K562 (cell line): ENCODE measurements at regions not wholly inside any gene's neighbourhood (a gene's known extent, or its start where the extent isn't known, plus 50 kb on each side); places are given as distances from the start of the nearest gene placed in this dataset.

ENCODE experiments used
- CEBPZ ChIP-seq: fragments of 150-350 bp; IDR thresholded peaks from 2 replicates; pipeline ENCODE4 v1.6.1; 2014; ENCODE audit warnings: low read depth, mild to moderate bottlenecking, low read length, borderline replicate concordance
- CHAMP1 ChIP-seq: fragments of 450-650 bp; IDR thresholded peaks from 2 replicates; pipeline ENCODE4 v1.6.1; 2016; ENCODE audit warnings: mild to moderate bottlenecking
- CHD1 ChIP-seq: fragments of 200-600 bp; sonication (generic); IDR thresholded peaks from one replicate; pipeline ENCODE4 v1.6.1; 2012; ENCODE audit warnings: mild to moderate bottlenecking, moderate library complexity, low read length, inconsistent platforms
- DMBX1 ChIP-seq: fragments of 250-450 bp; sonication (Bioruptor Pico); IDR thresholded peaks from 2 replicates; pipeline ENCODE4 v1.8.0; 2022; ENCODE audit warnings: inconsistent platforms, mild to moderate bottlenecking, moderate library complexity, borderline replicate concordance
- FOXO4 ChIP-seq: fragments of 450-650 bp; formaldehyde crosslinking; IDR thresholded peaks from 2 replicates; pipeline ENCODE4 v1.4.0; 2020; ENCODE audit warnings: mild to moderate bottlenecking, moderate library complexity
- GTF2E2 ChIP-seq: fragments of 200-800 bp; sonication (Bioruptor generic); IDR thresholded peaks from 2 replicates; pipeline ENCODE4 v1.6.1; 2016; ENCODE audit warnings: missing genetic modification characterization, missing compliant biosample characterization
- PHTF2 ChIP-seq: fragments of 250-450 bp; sonication (Bioruptor Pico); IDR thresholded peaks from 2 replicates; pipeline ENCODE4 v1.5.0; 2021; ENCODE audit warnings: mild to moderate bottlenecking
- PTBP1 ChIP-seq: fragments of 200-400 bp; formaldehyde crosslinking; IDR thresholded peaks from 2 replicates; pipeline ENCODE4 v1.6.1; 2017; ENCODE audit warnings: low read depth, low read length
- SP2 ChIP-seq: IDR thresholded peaks from 2 replicates; pipeline ENCODE4 v1.6.1; 2011; ENCODE audit warnings: mild to moderate bottlenecking, low read depth, low read length, moderate library complexity; ENCODE audit not compliant: poor library complexity, severe bottlenecking; ENCODE audit errors: extremely low read depth
- ZNF311 ChIP-seq: fragments of 250-450 bp; sonication (Bioruptor Pico); IDR thresholded peaks from 2 replicates; pipeline ENCODE4 v1.4.0; 2020; ENCODE audit warnings: mild to moderate bottlenecking, moderate library complexity
- ZNF347 ChIP-seq: fragments of 450-650 bp; formaldehyde crosslinking; IDR thresholded peaks from 2 replicates; pipeline ENCODE4 v1.4.0; 2020; ENCODE audit warnings: low read depth, mild to moderate bottlenecking, moderate library complexity
- ZNF436 ChIP-seq: fragments of 250-450, 450-650 bp; sonication (Bioruptor Pico); formaldehyde crosslinking; IDR thresholded peaks from 2 replicates; pipeline ENCODE4 v1.7.0; 2020; ENCODE audit warnings: mild to moderate bottlenecking
- ZNF668 ChIP-seq: fragments of 250-450 bp; sonication (Bioruptor Pico); IDR thresholded peaks from 2 replicates; pipeline ENCODE4 v1.8.0; 2022; ENCODE audit warnings: mild to moderate bottlenecking, inconsistent platforms
- ZNF707 ChIP-seq: fragments of 250-450 bp; sonication (Bioruptor Pico); conservative IDR thresholded peaks from 2 replicates; pipeline ENCODE4 v1.8.0; 2022; ENCODE audit warnings: inconsistent platforms, mild to moderate bottlenecking, moderate library complexity
- TF ChIP-seq, protein P1 (sequence below): fragments of 250-450 bp; sonication (Bioruptor Pico); IDR thresholded peaks from 2 replicates; pipeline ENCODE4 v1.5.0; 2022; ENCODE audit warnings: mild to moderate bottlenecking
- TF ChIP-seq, protein P2 (sequence below), 2 experiments: fragments of 450-650 bp in 1 of 2; sonication (generic) in 1 of 2; formaldehyde crosslinking in 1 of 2; IDR thresholded peaks in 1 of 2; conservative IDR thresholded peaks in 1 of 2; 2 replicates each; pipeline versions ENCODE4 v1.6.1 to v1.8.1; 2016 to 2023; ENCODE audit warnings: mild to moderate bottlenecking in 2 of 2, moderate library complexity in 2 of 2, inconsistent platforms in 1 of 2, missing genetic modification reagents in 1 of 2

DNA sequence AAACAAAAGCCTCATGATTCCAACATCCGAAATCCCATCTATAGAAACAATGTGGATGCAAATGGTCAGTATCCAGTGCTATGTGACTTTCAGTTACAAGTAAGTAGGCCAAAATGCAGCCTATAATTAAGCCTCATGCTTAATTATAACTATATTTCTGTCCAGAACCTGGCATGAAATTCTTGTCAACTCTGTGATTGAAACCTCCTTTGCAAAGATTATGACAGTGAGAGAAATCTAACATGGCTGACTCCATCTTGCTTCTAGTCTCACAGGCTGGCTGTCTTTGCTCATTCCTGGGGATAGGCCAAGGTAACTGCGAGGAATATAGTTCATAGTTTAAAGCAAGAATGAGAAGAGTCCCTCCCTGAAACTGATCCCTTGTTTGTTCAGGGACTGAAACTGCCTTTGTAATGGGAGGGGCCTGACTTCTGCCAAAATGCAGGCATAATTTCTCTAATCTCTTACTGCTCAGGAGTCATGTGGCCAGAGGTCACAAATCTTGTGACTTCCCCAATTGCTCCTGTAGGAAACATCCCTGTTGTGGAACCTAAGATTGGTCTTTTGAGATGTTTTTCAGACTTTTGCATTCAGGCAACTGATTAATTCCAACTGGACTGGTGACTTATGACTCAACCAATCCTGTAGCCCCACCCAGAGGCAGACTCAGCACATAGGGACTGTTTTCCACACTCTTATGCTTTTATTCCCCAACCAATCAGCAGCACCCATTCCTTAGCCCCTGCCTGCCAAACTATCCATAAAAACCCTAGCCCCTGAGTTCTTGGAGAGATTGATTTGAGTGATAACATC, 84.5 kb upstream of the TLK1 start (continued):
- TF ChIP-seq, protein P1, sequence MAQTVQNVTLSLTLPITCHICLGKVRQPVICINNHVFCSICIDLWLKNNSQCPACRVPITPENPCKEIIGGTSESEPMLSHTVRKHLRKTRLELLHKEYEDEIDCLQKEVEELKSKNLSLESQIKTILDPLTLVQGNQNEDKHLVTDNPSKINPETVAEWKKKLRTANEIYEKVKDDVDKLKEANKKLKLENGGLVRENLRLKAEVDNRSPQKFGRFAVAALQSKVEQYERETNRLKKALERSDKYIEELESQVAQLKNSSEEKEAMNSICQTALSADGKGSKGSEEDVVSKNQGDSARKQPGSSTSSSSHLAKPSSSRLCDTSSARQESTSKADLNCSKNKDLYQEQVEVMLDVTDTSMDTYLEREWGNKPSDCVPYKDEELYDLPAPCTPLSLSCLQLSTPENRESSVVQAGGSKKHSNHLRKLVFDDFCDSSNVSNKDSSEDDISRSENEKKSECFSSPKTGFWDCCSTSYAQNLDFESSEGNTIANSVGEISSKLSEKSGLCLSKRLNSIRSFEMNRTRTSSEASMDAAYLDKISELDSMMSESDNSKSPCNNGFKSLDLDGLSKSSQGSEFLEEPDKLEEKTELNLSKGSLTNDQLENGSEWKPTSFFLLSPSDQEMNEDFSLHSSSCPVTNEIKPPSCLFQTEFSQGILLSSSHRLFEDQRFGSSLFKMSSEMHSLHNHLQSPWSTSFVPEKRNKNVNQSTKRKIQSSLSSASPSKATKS (CRISPR knock-in tag): no peak
- TF ChIP-seq GTF2E2 (tag): peak; percentile 6; the same call in 1 of the 2 replicates
- TF ChIP-seq, protein P2, sequence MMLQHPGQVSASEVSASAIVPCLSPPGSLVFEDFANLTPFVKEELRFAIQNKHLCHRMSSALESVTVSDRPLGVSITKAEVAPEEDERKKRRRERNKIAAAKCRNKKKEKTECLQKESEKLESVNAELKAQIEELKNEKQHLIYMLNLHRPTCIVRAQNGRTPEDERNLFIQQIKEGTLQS (IDR thresholded peaks at IDR 0.05): peak; percentile 46
- TF ChIP-seq, protein P2 (CRISPR knock-in tag; conservative IDR thresholded peaks at IDR 0.05): no peak
- no peak for TF ChIP-seq ZNF707 (CRISPR knock-in tag)
- no peak for TF ChIP-seq PHTF2
- no peak for TF ChIP-seq SP2
- no peak for TF ChIP-seq ZNF436 (CRISPR knock-in tag)
- TF ChIP-seq ZNF311 (CRISPR knock-in tag): no peak
- no peak for TF ChIP-seq PTBP1
- TF ChIP-seq ZNF668 (CRISPR knock-in tag): no peak; the same call in 1 of the 2 replicates
- TF ChIP-seq ZNF347 (CRISPR knock-in tag): no peak
- TF ChIP-seq DMBX1 (CRISPR knock-in tag): peak; percentile 64; the same call in 1 of the 2 replicates
- 0 out of 2 replicates have a peak, but pooled peaks have one; percentile 43 for TF ChIP-seq CHAMP1
- no peak for TF ChIP-seq FOXO4 (CRISPR knock-in tag)
- TF ChIP-seq CHD1: no peak
- no peak for TF ChIP-seq CEBPZ
